GM19395 (cell line): ENCODE measurements at regions not wholly inside any gene's neighbourhood (a gene's known extent, or its start where the extent isn't known, plus 50 kb on each side); places are given as distances from the start of the nearest gene placed in this dataset.
"Not testable (repeated sequence)": the region's sequence is repeated elsewhere in the genome, so short reads cannot be mapped to it uniquely, and the experiment has no call there.

Experiments used
- ATAC-seq: cut with Tn5 transposase; IDR thresholded peaks from one replicate; pipeline ENCODE4 v1.9.1; 2021; ENCODE audit warnings: mild to moderate bottlenecking, moderate library complexity; ENCODE audit not compliant: unreplicated experiment

DNA sequence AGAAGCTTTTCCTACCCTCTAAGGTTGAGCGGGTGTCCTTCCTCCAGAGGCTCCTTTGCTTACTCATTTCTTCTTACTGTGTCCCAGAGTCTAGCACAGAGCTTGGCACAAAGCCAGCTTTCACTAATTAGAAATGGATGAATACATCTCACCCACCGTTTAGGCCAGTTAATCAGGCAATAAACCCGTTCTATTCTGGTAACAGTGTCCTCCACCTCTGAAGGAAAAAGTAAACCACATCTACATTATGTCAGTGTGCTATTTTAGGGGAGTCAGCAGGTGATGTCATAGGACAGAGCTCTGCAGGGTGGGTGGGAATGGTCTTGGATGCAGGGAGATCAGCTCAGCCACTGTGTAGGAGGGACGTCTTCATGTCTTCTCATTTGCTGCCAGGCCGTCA lies 109.2 kb downstream of the OSTF1 start:
- no peak for ATAC-seq

DNA sequence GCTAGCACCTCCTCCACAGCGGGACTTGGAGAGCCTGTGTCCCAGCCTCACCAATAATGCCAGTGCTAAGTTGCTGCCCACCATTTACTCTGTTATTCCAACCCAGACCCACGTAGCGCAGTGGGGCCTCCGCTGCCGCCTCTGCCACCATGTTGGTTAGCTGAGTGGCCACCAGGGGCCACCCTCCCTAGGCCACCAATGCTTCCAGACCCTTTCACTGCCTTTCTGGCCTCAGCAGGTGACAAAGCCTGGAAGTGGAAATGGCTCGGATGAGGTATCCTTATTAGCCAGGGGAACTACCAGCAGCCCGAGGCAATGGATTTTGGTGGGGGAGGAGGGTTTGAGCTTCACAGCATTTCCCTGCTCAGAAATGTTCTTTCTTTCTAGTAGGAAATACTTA lies 110.1 kb downstream of the OSTF1 start:
- ATAC-seq: no peak

- peak; percentile 77 for ATAC-seq
These were observed 112.7 kb downstream of the OSTF1 start for GRCh38 chr9:75200892-75201470.

- ATAC-seq: no peak
These were observed 113.3 kb downstream of the OSTF1 start for GRCh38 chr9:75201480-75202209.

DNA sequence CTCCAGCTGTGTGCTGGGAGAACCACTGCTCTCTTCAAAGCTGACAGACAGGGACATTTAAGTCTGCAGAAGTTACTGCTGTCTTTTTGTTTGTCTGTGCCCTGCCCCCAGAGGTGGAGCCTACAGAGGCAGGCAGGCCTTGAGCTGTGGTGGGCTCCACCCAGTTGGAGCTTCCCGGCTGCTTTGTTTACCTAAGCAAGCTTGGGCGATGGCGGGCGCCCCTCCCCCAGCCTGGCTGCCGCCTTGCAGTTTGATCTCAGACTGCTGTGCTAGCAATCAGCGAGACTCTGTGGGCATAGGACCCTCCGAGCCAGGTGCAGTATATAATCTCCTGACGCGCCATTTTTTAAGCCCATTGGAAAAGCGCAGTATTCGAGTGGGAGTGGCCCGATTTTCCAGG lies 119.7 kb downstream of the OSTF1 start:
- ATAC-seq: not testable (repeated sequence)

- ATAC-seq: no peak
These were observed 121.9 kb downstream of the OSTF1 start for GRCh38 chr9:75210215-75210614.

- ATAC-seq: no peak
These were observed 125.5 kb downstream of the OSTF1 start for GRCh38 chr9:75213765-75214164.

GRCh38 chr9:75226403-75227139 lies 138.3 kb downstream of the OSTF1 start:
- ATAC-seq: no peak

- no peak for ATAC-seq
These were observed 140.6 kb downstream of the OSTF1 start for GRCh38 chr9:75228893-75229292.

- no peak for ATAC-seq
These were observed 141.5 kb downstream of the OSTF1 start for GRCh38 chr9:75229605-75230332.

- no peak for ATAC-seq
These were observed 142.2 kb downstream of the OSTF1 start for GRCh38 chr9:75230469-75230868.

- ATAC-seq: no peak
These were observed 142.9 kb downstream of the OSTF1 start for GRCh38 chr9:75231167-75231566.

GRCh38 chr9:75233011-75233410 lies 144.7 kb downstream of the OSTF1 start:
- ATAC-seq: no peak

DNA sequence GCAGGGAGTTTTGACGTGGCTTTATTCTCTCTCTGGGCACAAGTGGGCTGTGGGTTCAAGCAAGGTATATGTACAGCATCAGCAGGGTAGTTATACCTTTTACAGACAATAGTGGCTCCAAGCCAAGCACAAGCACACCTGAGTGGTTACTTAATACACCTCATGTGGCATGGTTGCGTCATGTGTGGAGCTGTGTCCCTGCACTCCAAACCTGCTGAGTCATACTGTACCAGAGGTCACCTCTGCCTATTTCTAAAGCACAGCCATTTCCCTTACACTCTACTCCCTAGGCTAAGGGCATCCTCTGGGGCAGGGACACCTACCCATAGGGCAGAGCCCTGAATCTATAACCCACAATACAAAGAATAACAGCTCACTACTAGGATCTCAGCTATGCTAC lies 147.3 kb downstream of the OSTF1 start:
- ATAC-seq: no peak

DNA sequence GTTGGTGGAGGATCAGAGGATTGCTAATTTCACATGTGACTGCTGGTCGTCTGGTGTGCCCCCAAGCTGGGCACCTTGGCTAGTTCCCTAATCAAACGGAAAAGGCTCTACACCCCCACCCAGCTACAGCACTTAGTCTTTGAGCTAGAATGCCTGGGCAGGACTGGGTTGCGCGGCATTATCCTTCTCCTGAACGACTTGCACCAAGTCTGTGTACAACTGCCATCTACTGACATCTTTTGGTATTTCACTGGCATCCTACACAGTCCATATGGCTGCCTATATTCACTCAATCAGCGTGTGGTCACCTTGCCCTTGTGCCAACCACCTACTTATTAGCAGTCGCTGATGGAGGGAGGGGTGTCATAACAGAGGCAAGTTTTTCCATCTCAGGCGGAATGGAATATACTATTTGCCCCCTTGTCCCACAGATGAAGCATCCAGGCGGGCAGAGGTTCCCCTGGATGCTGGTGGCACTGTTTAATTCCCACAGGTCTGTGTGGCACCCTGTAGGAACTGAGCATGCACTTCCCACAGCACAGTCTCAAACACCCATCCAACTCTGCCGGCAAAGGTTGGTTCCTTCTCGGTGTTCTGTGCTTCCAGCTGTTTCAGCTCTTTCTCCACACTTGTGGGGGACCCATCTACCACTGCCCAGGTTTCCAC lies 150.1 kb downstream of the OSTF1 start:
- ATAC-seq: peak; percentile 97

- ATAC-seq: no peak
These were observed 150.9 kb downstream of the OSTF1 start for GRCh38 chr9:75239176-75239575.

DNA sequence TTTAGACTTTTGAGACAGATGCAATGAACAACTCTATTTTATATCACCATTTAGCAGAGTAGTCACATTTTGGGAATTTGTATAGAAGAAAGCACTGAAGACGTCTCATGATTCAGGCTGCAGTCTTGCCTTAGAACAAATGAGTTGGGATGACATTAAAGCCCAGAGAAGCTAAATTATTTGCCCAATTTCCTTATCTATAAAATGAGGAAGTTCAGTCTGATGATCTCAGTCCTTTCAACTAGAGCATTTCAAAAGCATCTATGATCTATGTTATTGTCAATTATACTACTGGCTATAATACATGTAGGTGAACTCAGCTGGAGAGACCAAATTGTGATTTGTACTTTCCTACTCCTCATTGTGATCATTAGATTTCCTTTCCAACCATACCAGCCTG lies 154.1 kb downstream of the OSTF1 start:
- ATAC-seq: no peak

GRCh38 chr9:75246949-75247348 lies 158.6 kb downstream of the OSTF1 start:
- no peak for ATAC-seq

DNA sequence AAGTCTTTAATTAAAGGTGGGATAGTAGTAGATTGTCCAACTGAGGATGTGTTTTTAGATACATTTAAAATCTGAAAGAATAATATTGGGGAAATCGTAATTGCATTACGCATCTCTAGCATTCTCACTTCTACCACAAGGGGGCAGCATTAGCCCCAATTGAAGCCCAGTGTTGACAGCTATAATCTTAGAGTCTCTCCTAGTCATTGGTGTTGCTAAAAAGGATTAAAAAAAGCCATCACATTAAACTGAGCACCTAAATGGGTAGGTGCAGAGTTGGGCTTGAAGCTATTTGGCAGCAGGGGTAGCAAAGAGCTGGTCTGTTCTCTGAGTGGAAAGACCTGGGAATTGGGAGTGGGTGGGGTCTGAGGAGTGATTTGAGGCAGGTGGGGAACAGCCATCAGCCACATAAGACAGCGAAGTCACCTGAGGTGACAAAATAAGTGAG lies 177.2 kb downstream of the OSTF1 start:
- peak; percentile 89 for ATAC-seq

- no peak for ATAC-seq
These were observed 180.9 kb downstream of the OSTF1 start for GRCh38 chr9:75269197-75269596.

DNA sequence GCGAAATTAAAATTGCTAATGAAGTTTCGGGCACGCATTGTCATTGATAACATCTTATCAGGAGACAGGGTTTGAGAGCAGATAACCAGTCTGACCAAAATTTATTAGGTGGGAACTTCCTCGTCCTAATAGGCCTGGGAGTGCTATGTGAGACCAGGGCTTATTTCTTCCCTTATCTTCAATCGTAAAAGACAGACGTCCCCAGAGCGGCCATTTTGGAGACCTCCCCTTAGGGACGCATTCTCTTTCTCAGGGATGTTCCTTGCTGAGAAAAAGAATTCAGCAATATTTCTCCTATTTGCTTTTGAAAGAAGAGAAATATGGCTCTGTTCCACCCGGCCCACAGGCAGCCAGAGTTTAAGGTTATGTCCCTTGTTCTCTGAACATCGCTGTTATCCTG lies 184.7 kb downstream of the OSTF1 start:
- not testable (repeated sequence) for ATAC-seq
